ENCODE measurements at regions not wholly inside any gene's neighbourhood (a gene's known extent, or its start where the extent isn't known, plus 50 kb on each side); places are given as distances from the start of the nearest gene placed in this dataset.

DNA sequence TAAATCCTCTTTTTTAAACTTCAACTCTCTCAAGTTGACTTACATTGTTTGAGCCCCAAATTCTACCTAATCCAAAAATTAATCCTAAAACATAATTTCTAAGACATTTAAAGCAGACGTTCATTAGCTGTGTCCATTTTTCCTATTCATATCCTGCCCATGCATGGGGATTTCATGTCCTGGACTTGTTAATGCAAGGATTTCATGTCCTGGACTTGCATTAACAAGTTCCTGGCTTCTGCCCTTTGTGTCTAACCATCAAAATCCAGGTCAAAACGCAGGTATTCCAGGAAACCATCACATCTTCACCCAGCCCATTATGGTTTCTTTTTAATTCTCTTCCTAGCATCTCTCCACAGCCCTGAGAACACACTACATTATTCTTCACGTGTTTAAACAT, 454.9 kb downstream of the KLF5 start:
- FAIRE-seq: no peak
- Histone ChIP-seq H3K4me3 (ENCODE audit: low read depth, low read length) (no peak overlapping the region), H3K27me3 (ENCODE audit: control insufficient read depth, insufficient read depth, low read length) (no peaks in the 10 kb centered on the region), H3K36me3 (ENCODE audit: control insufficient read depth, insufficient read depth, low read length) (no peaks in the 10 kb centered on the region)
- peak; percentile 87 for DNase-seq (ENCODE audit: low read depth)
- TF ChIP-seq CTCF (IDR thresholded peaks at IDR 0.05; ENCODE audit: insufficient read depth, low read length, severe bottlenecking): no peak

DNA sequence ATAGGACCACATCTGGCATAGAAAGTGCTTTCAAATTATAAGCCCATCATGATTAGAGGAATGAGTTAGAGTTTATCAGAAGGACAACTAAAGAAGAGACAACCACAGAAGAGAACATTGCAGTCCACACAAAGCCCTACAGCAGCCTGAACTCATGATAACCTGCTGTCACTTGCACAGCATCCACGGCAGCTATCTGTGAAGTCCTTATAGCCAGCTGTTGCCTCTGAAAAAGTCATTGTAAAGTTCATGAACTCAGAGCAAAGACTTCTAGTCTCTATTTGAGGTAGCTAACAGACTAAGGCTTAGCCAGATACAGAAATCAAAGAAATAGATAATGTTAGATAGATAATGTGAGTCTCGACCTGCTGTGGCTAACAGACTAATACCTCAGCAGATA, 450.0 kb downstream of the KLF5 start:
- DNase-seq (ENCODE audit: low read depth) (no peak), FAIRE-seq (no peak)
- Histone ChIP-seq H3K27me3 (ENCODE audit: control insufficient read depth, insufficient read depth, low read length) (no peaks in the 10 kb centered on the region), H3K36me3 (ENCODE audit: control insufficient read depth, insufficient read depth, low read length) (no peaks in the 10 kb centered on the region), H3K4me3 (ENCODE audit: low read depth, low read length) (no peak overlapping the region)
- no peak for TF ChIP-seq CTCF (IDR thresholded peaks at IDR 0.05; ENCODE audit: insufficient read depth, low read length, severe bottlenecking)

- DNase-seq (ENCODE audit: low read depth) (no peak), FAIRE-seq (no peak)
- no peaks in the 10 kb centered on the region for H3K36me3 ChIP-seq (ENCODE audit: control insufficient read depth, insufficient read depth, low read length)
- no peak overlapping the region for H3K4me3 ChIP-seq (ENCODE audit: low read depth, low read length)
- no peaks in the 10 kb centered on the region for H3K27me3 ChIP-seq (ENCODE audit: control insufficient read depth, insufficient read depth, low read length)
- no peak for TF ChIP-seq CTCF (IDR thresholded peaks at IDR 0.05; ENCODE audit: insufficient read depth, low read length, severe bottlenecking)
These were observed 446.6 kb downstream of the KLF5 start for GRCh38 chr13:73505376-73505890.

GRCh38 chr13:73499695-73500094, 440.9 kb downstream of the KLF5 start:
- DNase-seq (ENCODE audit: low read depth) (no peak), FAIRE-seq (no peak)
- TF ChIP-seq CTCF (IDR thresholded peaks at IDR 0.05; ENCODE audit: insufficient read depth, low read length, severe bottlenecking): no peak
- no peaks in the 10 kb centered on the region for H3K36me3 ChIP-seq (ENCODE audit: control insufficient read depth, insufficient read depth, low read length)
- H3K4me3 ChIP-seq (ENCODE audit: low read depth, low read length): no peak overlapping the region
- H3K27me3 ChIP-seq (ENCODE audit: control insufficient read depth, insufficient read depth, low read length): no peaks in the 10 kb centered on the region

GRCh38 chr13:73497430-73497829, 438.6 kb downstream of the KLF5 start:
- no peak for TF ChIP-seq CTCF (IDR thresholded peaks at IDR 0.05; ENCODE audit: insufficient read depth, low read length, severe bottlenecking)
- Histone ChIP-seq H3K27me3 (ENCODE audit: control insufficient read depth, insufficient read depth, low read length) (no peaks in the 10 kb centered on the region), H3K36me3 (ENCODE audit: control insufficient read depth, insufficient read depth, low read length) (no peaks in the 10 kb centered on the region), H3K4me3 (ENCODE audit: low read depth, low read length) (no peak overlapping the region)
- FAIRE-seq: peak; percentile 98
- peak; percentile 100 for DNase-seq (ENCODE audit: low read depth)

DNA sequence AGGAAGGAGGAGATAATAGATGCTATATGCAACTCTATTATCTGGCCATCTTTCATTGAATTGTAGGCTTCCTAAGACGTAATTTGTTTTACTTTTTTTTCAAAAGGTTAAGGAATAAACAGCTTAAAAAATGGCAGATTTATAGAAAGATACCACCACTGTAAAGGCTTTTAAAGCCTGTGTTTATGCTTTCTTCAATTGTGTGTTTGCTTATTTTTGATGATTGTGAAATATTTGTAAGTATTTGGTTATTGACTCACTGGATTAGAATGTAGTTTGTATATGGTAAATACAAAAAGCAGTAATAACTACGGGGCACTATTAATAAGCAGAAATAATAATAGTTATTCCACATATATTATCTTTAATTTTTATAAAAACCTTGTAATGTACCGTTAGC, 437.9 kb downstream of the KLF5 start:
- Histone ChIP-seq H3K36me3 (ENCODE audit: control insufficient read depth, insufficient read depth, low read length) (no peaks in the 10 kb centered on the region), H3K4me3 (ENCODE audit: low read depth, low read length) (no peak overlapping the region), H3K27me3 (ENCODE audit: control insufficient read depth, insufficient read depth, low read length) (no peaks in the 10 kb centered on the region)
- TF ChIP-seq CTCF (IDR thresholded peaks at IDR 0.05; ENCODE audit: insufficient read depth, low read length, severe bottlenecking): no peak
- FAIRE-seq (no peak), DNase-seq (ENCODE audit: low read depth) (peak; percentile 80)
